Endothelial cell of umbilical vein (primary cell): ENCODE measurements at regions not wholly inside any gene's neighbourhood (a gene's known extent, or its start where the extent isn't known, plus 50 kb on each side); places are given as distances from the start of the nearest gene placed in this dataset.

Source experiments
- CTCF ChIP-seq, 2 donors: IDR thresholded peaks; 1 replicate in 1 of 2; 2 replicates in 1 of 2; pipeline ENCODE4 v1.5.1; 2011; ENCODE audit warnings: low read length in 2 of 2, mild to moderate bottlenecking in 2 of 2, moderate library complexity in 2 of 2, control low read depth in 1 of 2, inconsistent platforms in 1 of 2, low read depth in 1 of 2; ENCODE audit not compliant: insufficient read depth in 1 of 2; ENCODE audit errors: extremely low read depth in 1 of 2
- EZH2 ChIP-seq: IDR thresholded peaks from 2 replicates; pipeline ENCODE4 v1.6.1; 2012; ENCODE audit warnings: borderline replicate concordance, low read depth, mild to moderate bottlenecking, moderate library complexity, low read length, inconsistent platforms; ENCODE audit not compliant: severe bottlenecking
- GATA2 ChIP-seq: IDR thresholded peaks from 2 replicates; pipeline ENCODE4 v1.7.0; 2011; ENCODE audit warnings: low read depth, mild to moderate bottlenecking, moderate library complexity, mixed read lengths, low read length; ENCODE audit not compliant: insufficient read length, insufficient read depth
- MAX ChIP-seq: IDR thresholded peaks from 2 replicates; pipeline ENCODE4 v1.6.1; 2011; ENCODE audit not compliant: insufficient read depth, insufficient read length
- MYC ChIP-seq: IDR thresholded peaks from one replicate; pipeline ENCODE4 v1.6.1; 2011; ENCODE audit warnings: mild to moderate bottlenecking, low read depth, low read length
- POLR2A ChIP-seq: IDR thresholded peaks from 2 replicates; pipeline ENCODE4 v1.6.1; 2012; ENCODE audit warnings: low read depth, mild to moderate bottlenecking, control low read depth, low read length
- POLR2AphosphoS5 ChIP-seq: IDR thresholded peaks from 2 replicates; pipeline ENCODE4 v1.6.1; 2012; ENCODE audit warnings: low read depth, mild to moderate bottlenecking, control low read depth, low read length, moderate library complexity; ENCODE audit not compliant: insufficient read depth

GRCh38 chr2:234816056-234816455, 135.8 kb upstream of the SH3BP4 start:
- TF ChIP-seq POLR2A (no peak), MAX (no peak), EZH2 (no peak), CTCF (IDR thresholded peaks at IDR 0.05; ENCODE audit: extremely low read depth in 1 of 2, insufficient read depth in 1 of 2, low read depth in 1 of 2, low read length in 2 of 2) (no peak), POLR2AphosphoS5 (no peak), MYC (no peak), GATA2 (no peak)
